PC-3 (cell line): ENCODE measurements at regions not wholly inside any gene's neighbourhood (a gene's known extent, or its start where the extent isn't known, plus 50 kb on each side); places are given as distances from the start of the nearest gene placed in this dataset.

Source experiments
- ATAC-seq: fragments of 200-7000 bp; cut with Tn5 transposase; 2 replicates; pipeline ENCODE4 v1.9.1; 2020; ENCODE audit warnings: mild to moderate bottlenecking, moderate library complexity
- BruUV-seq: library from RNA; stranded (reverse); fragments of 400-500 nt; replicated peaks from 2 replicates; lab custom pipeline; 2021; lab: Mats Ljungman, UMichigan
- CTCF ChIA-PET: fragments of 300-600 bp; sonication (Branson Sonifier 250); formaldehyde crosslinking; loops from one replicate; lab custom pipeline; 2022; ENCODE audit warnings: antibody characterized with exemption; lab: Charles Lee
- POLR2A ChIA-PET: fragments of 300-600 bp; sonication (Branson Sonifier 250); formaldehyde crosslinking; loops from one replicate; lab custom pipeline; 2022; ENCODE audit warnings: antibody characterized with exemption; ENCODE audit not compliant: unreplicated experiment; lab: Charles Lee
- DNase-seq: peaks from one replicate; pipeline ENCODE4 v3.0.0-alpha.2; 2015
- H2AFZ ChIP-seq: fragments of 300-600 bp; sonication (generic); 2 replicates; pipeline ENCODE4 v1.6.0; 2016; ENCODE audit warnings: antibody characterized with exemption, low read length
- H3F3A ChIP-seq: fragments of 300-600 bp; sonication (generic); one replicate; pipeline ENCODE4 v1.6.0; 2017; ENCODE audit warnings: antibody characterized with exemption, low read length, control low read depth, mild to moderate bottlenecking; ENCODE audit not compliant: unreplicated experiment
- H3K27ac ChIP-seq: fragments of 300-600 bp; sonication (generic); 2 replicates; pipeline ENCODE4 v1.5.1; 2016; ENCODE audit warnings: mild to moderate bottlenecking, low read length
- H3K27me3 ChIP-seq: fragments of 300-600 bp; sonication (generic); 2 replicates; pipeline ENCODE4 v1.6.1; 2016; ENCODE audit warnings: low read length, mixed read lengths
- H3K36me3 ChIP-seq: fragments of 300-600 bp; sonication (generic); 2 replicates; pipeline ENCODE4 v1.6.1; 2016; ENCODE audit warnings: low read depth, mixed run types, low read length, mixed read lengths
- H3K4me1 ChIP-seq: fragments of 300-600 bp; sonication (generic); 2 replicates; pipeline ENCODE4 v1.5.1; 2016; ENCODE audit warnings: low read length; ENCODE audit not compliant: insufficient read depth
- H3K4me2 ChIP-seq: fragments of 300-600 bp; sonication (generic); 2 replicates; pipeline ENCODE4 v1.6.0; 2016; ENCODE audit warnings: low read length
- H3K4me3 ChIP-seq: fragments of 300-600 bp; sonication (generic); 2 replicates; pipeline ENCODE4 v1.5.1; 2016; ENCODE audit warnings: mild to moderate bottlenecking, low read length, mixed read lengths
- H3K79me2 ChIP-seq: fragments of 300-600 bp; sonication (generic); 2 replicates; pipeline ENCODE4 v1.6.1; 2017; ENCODE audit warnings: low read length, mixed read lengths
- H3K9ac ChIP-seq: fragments of 300-600 bp; sonication (generic); 2 replicates; pipeline ENCODE4 v1.6.0; 2016; ENCODE audit warnings: mild to moderate bottlenecking, low read length
- H3K9me2 ChIP-seq: fragments of 300-600 bp; sonication (generic); replicated peaks from 2 replicates; pipeline ENCODE4 v1.6.1; 2016; ENCODE audit warnings: mixed run types, low read length, mixed read lengths
- H3K9me3 ChIP-seq: fragments of 300-600 bp; sonication (generic); 2 replicates; pipeline ENCODE4 v1.6.1; 2016; ENCODE audit warnings: low read length, mixed read lengths
- H4K20me1 ChIP-seq: fragments of 300-600 bp; sonication (generic); 2 replicates; pipeline ENCODE4 v1.6.1; 2016; ENCODE audit warnings: low read length, mixed read lengths
- EZH2 ChIP-seq: fragments of 300-600 bp; sonication (generic); IDR thresholded peaks from one replicate; pipeline ENCODE4 v1.6.1; 2017; ENCODE audit warnings: antibody characterized with exemption, mild to moderate bottlenecking, low read length; ENCODE audit not compliant: unreplicated experiment
- EZH2phosphoT487 ChIP-seq: fragments of 300-600 bp; sonication (generic); IDR thresholded peaks from 2 replicates; pipeline ENCODE4 v1.6.1; 2018; ENCODE audit warnings: mild to moderate bottlenecking, antibody characterized with exemption, low read length, borderline replicate concordance
- intact Hi-C: fragments of 100-400 bp; cut with micrococcal nuclease; formaldehyde crosslinking; loops from 2 replicates; pipeline ENCODE4 v1.9.0; 2023
- TF ChIP-seq, protein P1 (sequence below): fragments of 300-600 bp; sonication (generic); conservative IDR thresholded peaks from 2 replicates; pipeline ENCODE4 v1.5.1; 2017; ENCODE audit warnings: antibody characterized with exemption, low read depth, mild to moderate bottlenecking, low read length

DNA sequence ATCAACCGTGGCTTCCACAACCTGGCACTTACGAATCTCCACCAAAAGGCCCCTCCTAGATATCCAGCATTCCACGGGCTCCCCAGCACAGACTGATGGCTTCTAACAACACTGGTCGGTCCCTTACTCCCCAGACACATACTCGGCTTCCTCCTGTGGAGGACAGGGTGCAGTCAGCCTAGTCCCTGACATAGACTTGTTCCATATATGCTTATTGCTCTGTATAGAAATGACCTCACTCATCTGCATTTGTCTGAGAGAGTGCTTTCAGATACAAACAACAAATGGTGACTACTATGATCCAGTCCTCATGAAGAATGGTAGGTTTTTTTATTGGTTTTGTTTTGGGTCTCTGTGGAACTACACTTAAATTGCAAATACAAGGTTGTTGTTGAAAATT lies 72.4 kb downstream of the TMEM215 start:
- H3K27ac ChIP-seq, result no peak overlapping the region
- H3K9me3 ChIP-seq, result no peaks in the 10 kb centered on the region
- no peak overlapping the region for H3K9ac ChIP-seq
- intact Hi-C loops, result no loop called here
- no peaks in the 10 kb centered on the region for H3K79me2 ChIP-seq
- ChIA-PET POLR2A (no interaction called here), CTCF (no interaction called here)
- TF ChIP-seq EZH2 (no peak), EZH2phosphoT487 (no peak)
- TF ChIP-seq, protein P1, sequence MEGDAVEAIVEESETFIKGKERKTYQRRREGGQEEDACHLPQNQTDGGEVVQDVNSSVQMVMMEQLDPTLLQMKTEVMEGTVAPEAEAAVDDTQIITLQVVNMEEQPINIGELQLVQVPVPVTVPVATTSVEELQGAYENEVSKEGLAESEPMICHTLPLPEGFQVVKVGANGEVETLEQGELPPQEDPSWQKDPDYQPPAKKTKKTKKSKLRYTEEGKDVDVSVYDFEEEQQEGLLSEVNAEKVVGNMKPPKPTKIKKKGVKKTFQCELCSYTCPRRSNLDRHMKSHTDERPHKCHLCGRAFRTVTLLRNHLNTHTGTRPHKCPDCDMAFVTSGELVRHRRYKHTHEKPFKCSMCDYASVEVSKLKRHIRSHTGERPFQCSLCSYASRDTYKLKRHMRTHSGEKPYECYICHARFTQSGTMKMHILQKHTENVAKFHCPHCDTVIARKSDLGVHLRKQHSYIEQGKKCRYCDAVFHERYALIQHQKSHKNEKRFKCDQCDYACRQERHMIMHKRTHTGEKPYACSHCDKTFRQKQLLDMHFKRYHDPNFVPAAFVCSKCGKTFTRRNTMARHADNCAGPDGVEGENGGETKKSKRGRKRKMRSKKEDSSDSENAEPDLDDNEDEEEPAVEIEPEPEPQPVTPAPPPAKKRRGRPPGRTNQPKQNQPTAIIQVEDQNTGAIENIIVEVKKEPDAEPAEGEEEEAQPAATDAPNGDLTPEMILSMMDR, result no peak
- H3K27me3 ChIP-seq, result peaks cover 62% of the 10 kb centered on the region
- BruUV-seq, result no TSS peak
- no peaks in the 10 kb centered on the region for H3K9me2 ChIP-seq
- no peak overlapping the region for H2AFZ ChIP-seq
- no peaks in the 10 kb centered on the region for H3K4me1 ChIP-seq
- DNase-seq (no peak), ATAC-seq (no peak)
- no peaks in the 10 kb centered on the region for H3F3A ChIP-seq
- no peak overlapping the region for H3K4me2 ChIP-seq
- H3K4me3 ChIP-seq, result no peak overlapping the region
- H3K36me3 ChIP-seq, result no peaks in the 10 kb centered on the region
- H4K20me1 ChIP-seq, result no peaks in the 10 kb centered on the region

DNA sequence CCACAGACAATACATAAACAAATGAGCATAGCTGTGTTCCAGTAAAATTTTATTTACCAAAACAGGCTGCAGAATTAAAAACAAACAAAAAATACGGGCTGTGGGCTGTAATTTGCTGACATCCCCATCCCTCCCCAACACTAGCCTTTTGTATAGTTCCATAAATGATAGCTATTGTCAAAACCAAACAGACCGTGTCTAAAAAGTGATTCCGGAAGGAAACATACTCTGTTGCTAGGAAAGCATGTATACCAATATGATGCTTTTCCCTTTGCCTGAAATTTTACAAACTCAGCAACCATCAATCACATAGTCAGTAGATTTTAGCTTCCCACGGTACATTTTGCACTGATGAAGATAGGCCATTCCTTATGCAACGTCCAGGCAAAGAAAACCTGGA lies 80.0 kb downstream of the TMEM215 start:
- no peak overlapping the region for H3K9ac ChIP-seq
- no peaks in the 10 kb centered on the region for H3K9me2 ChIP-seq
- H3K9me3 ChIP-seq, result no peaks in the 10 kb centered on the region
- ChIA-PET POLR2A (no interaction called here), CTCF (no interaction called here)
- peaks cover 57% of the 10 kb centered on the region for H3K27me3 ChIP-seq
- H3K4me2 ChIP-seq, result no peak overlapping the region
- TF ChIP-seq EZH2phosphoT487 (no peak), EZH2 (no peak)
- TF ChIP-seq, protein P1, result no peak
- BruUV-seq, result no TSS peak
- no peak for ATAC-seq
- no peak overlapping the region for H3K27ac ChIP-seq
- H4K20me1 ChIP-seq, result no peaks in the 10 kb centered on the region
- no peaks in the 10 kb centered on the region for H3K79me2 ChIP-seq
- DNase-seq, result no peak
- intact Hi-C loops, result no loop called here
- no peaks in the 10 kb centered on the region for H3K4me1 ChIP-seq
- H2AFZ ChIP-seq, result no peak overlapping the region
- no peaks in the 10 kb centered on the region for H3K36me3 ChIP-seq
- no peaks in the 10 kb centered on the region for H3F3A ChIP-seq
- no peak overlapping the region for H3K4me3 ChIP-seq

DNA sequence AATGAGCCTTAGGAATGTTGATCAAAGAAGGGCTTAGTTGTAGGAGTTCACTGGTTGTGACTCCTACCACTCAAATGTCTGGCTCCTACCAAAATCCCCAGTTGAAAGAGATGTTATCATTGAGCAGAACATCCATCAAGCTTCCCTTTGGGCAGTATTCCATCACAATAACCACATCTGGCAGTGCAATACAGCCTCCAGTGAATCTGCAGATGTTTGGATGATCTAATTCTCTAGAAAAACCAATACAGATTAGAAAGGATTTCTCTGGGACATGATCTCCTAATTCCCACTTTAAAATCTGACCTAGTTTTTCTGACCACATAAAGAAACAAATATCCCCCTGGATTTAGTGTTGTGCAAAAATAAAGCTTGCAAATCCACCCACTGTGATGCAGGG lies 81.6 kb downstream of the TMEM215 start:
- ChIA-PET POLR2A (no interaction called here), CTCF (no interaction called here)
- H3K27ac ChIP-seq, result no peak overlapping the region

More for the DNA sequence above, 81.6 kb downstream of the TMEM215 start:
- H3K36me3 ChIP-seq, result no peaks in the 10 kb centered on the region
- H3K9ac ChIP-seq, result no peak overlapping the region
- ATAC-seq (no peak), DNase-seq (no peak)
- no peaks in the 10 kb centered on the region for H3F3A ChIP-seq
- H3K79me2 ChIP-seq, result no peaks in the 10 kb centered on the region
- no peaks in the 10 kb centered on the region for H4K20me1 ChIP-seq
- H3K4me2 ChIP-seq, result no peak overlapping the region
- H3K4me1 ChIP-seq, result no peaks in the 10 kb centered on the region
- no peak overlapping the region for H3K4me3 ChIP-seq
- no peak overlapping the region for H2AFZ ChIP-seq
- intact Hi-C loops, result no loop called here
- no peaks in the 10 kb centered on the region for H3K9me2 ChIP-seq
- no TSS peak for BruUV-seq
- H3K9me3 ChIP-seq, result no peaks in the 10 kb centered on the region
- H3K27me3 ChIP-seq, result peaks cover 43% of the 10 kb centered on the region; the same call in 1 of the 2 replicates
- no peak for TF ChIP-seq EZH2
- TF ChIP-seq EZH2phosphoT487, result no peak
